ENCODE measurements at regions not wholly inside any gene's neighbourhood (a gene's known extent, or its start where the extent isn't known, plus 50 kb on each side); places are given as distances from the start of the nearest gene placed in this dataset.

GRCh38 chr18:71001597-71001996, 712.8 kb downstream of the SOCS6 start:
- TF ChIP-seq, protein P1, sequence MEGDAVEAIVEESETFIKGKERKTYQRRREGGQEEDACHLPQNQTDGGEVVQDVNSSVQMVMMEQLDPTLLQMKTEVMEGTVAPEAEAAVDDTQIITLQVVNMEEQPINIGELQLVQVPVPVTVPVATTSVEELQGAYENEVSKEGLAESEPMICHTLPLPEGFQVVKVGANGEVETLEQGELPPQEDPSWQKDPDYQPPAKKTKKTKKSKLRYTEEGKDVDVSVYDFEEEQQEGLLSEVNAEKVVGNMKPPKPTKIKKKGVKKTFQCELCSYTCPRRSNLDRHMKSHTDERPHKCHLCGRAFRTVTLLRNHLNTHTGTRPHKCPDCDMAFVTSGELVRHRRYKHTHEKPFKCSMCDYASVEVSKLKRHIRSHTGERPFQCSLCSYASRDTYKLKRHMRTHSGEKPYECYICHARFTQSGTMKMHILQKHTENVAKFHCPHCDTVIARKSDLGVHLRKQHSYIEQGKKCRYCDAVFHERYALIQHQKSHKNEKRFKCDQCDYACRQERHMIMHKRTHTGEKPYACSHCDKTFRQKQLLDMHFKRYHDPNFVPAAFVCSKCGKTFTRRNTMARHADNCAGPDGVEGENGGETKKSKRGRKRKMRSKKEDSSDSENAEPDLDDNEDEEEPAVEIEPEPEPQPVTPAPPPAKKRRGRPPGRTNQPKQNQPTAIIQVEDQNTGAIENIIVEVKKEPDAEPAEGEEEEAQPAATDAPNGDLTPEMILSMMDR (IDR thresholded peaks at IDR 0.05; ENCODE audit: low read depth, low read length), result no peak
- no peaks in the 10 kb centered on the region for H3K36me3 ChIP-seq
- H3K9me3 ChIP-seq (ENCODE audit: low read depth), result no peaks in the 10 kb centered on the region
- no peak for DNase-seq (ENCODE audit: low read depth in 1 of 2, low spot score in 1 of 2)
- H3K4me3 ChIP-seq, result no peak overlapping the region
- H3K27ac ChIP-seq, result no peak overlapping the region
- H3K4me1 ChIP-seq (ENCODE audit: low read depth), result no peaks in the 10 kb centered on the region
- H3K27me3 ChIP-seq, result no peaks in the 10 kb centered on the region

DNA sequence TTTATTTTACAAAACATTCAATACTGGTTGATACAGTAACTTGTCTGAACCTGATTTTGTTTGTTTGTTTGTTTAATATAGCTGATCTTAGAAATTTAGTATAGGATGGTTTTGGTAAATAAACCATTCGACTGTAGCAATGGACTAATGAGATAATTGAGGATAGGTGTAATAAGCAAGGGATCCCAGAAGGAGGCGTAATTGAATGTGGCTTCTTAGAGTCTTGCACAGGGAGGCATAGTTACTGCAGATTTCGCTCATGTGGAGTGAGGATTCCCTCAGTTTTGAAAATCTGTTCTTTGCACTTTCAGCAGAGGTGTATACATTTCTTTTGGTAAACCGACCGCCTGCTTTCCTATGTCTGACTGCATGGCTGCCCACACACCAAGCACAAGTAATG, 709.6 kb downstream of the SOCS6 start:
- Histone ChIP-seq H3K4me3 (no peak overlapping the region), H3K36me3 (no peaks in the 10 kb centered on the region), H3K9me3 (ENCODE audit: low read depth) (no peaks in the 10 kb centered on the region), H3K27ac (no peak overlapping the region), H3K27me3 (no peaks in the 10 kb centered on the region), H3K4me1 (ENCODE audit: low read depth) (no peaks in the 10 kb centered on the region)
- peak; percentile 40 to 41 for DNase-seq (ENCODE audit: low read depth in 1 of 2, low spot score in 1 of 2)
- TF ChIP-seq, protein P1 (IDR thresholded peaks at IDR 0.05; ENCODE audit: low read depth, low read length), result peak; percentile 37

- TF ChIP-seq, protein P1 (IDR thresholded peaks at IDR 0.05; ENCODE audit: low read depth, low read length), result no peak
- peak in 1 of 2 donors; percentile 20 for DNase-seq (ENCODE audit: low read depth in 1 of 2, low spot score in 1 of 2)
Measured at GRCh38 chr18:70994116-70994515, 705.3 kb downstream of the SOCS6 start.

GRCh38 chr18:70991577-70991976, 702.7 kb downstream of the SOCS6 start:
- TF ChIP-seq, protein P1 (IDR thresholded peaks at IDR 0.05; ENCODE audit: low read depth, low read length), result no peak
- Histone ChIP-seq H3K9me3 (ENCODE audit: low read depth) (no peaks in the 10 kb centered on the region), H3K4me1 (ENCODE audit: low read depth) (no peaks in the 10 kb centered on the region), H3K36me3 (no peaks in the 10 kb centered on the region), H3K4me3 (no peak overlapping the region), H3K27me3 (no peaks in the 10 kb centered on the region), H3K27ac (no peak overlapping the region)
- DNase-seq (ENCODE audit: low read depth in 1 of 2, low spot score in 1 of 2), result peak in 1 of 2 donors; percentile 9

More at GRCh38 chr18:70994116-70994515, 705.3 kb downstream of the SOCS6 start:
- H3K9me3 ChIP-seq (ENCODE audit: low read depth), result no peaks in the 10 kb centered on the region
- no peak overlapping the region for H3K4me3 ChIP-seq
- H3K36me3 ChIP-seq, result no peaks in the 10 kb centered on the region
- no peaks in the 10 kb centered on the region for H3K27me3 ChIP-seq
- H3K4me1 ChIP-seq (ENCODE audit: low read depth), result no peaks in the 10 kb centered on the region
- no peak overlapping the region for H3K27ac ChIP-seq

GRCh38 chr18:70985948-70986347, 697.1 kb downstream of the SOCS6 start:
- no peak overlapping the region for H3K4me3 ChIP-seq
- no peak for DNase-seq (ENCODE audit: low read depth in 1 of 2, low spot score in 1 of 2)
- no peaks in the 10 kb centered on the region for H3K27me3 ChIP-seq
- no peaks in the 10 kb centered on the region for H3K36me3 ChIP-seq
- no peaks in the 10 kb centered on the region for H3K9me3 ChIP-seq (ENCODE audit: low read depth)
- no peaks in the 10 kb centered on the region for H3K4me1 ChIP-seq (ENCODE audit: low read depth)
- no peak overlapping the region for H3K27ac ChIP-seq
- TF ChIP-seq, protein P1 (IDR thresholded peaks at IDR 0.05; ENCODE audit: low read depth, low read length), result no peak

DNA sequence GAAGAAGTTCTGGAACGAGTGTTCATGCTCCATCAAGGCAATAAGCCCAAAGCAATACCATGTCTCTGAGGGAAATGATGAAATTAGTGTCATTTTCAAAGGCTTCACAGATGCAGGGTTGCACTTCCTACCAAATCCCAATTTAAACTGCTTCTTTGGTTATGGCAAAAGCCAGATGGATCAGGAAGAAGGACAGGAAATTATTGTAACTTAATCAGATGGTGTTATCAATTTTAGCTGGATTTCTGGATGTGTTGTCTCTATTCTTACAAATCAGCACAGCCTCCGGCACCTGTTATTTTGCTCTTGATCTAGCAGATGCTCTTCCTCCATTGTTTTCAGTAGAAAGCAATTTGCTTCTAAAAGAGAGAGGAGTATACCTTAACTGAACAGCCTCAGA, 693.4 kb downstream of the SOCS6 start:
- H3K36me3 ChIP-seq, result no peaks in the 10 kb centered on the region
- H3K4me3 ChIP-seq, result no peak overlapping the region
- no peaks in the 10 kb centered on the region for H3K27me3 ChIP-seq
- no peaks in the 10 kb centered on the region for H3K9me3 ChIP-seq (ENCODE audit: low read depth)
- TF ChIP-seq, protein P1 (IDR thresholded peaks at IDR 0.05; ENCODE audit: low read depth, low read length), result no peak
- no peaks in the 10 kb centered on the region for H3K4me1 ChIP-seq (ENCODE audit: low read depth)
- no peak for DNase-seq (ENCODE audit: low read depth in 1 of 2, low spot score in 1 of 2)
- H3K27ac ChIP-seq, result no peak overlapping the region

Data from cardiac muscle cell (in vitro differentiated cells and primary cell).